Glutamatergic neuron (in vitro differentiated cells): ENCODE measurements at regions not wholly inside any gene's neighbourhood (a gene's known extent, or its start where the extent isn't known, plus 50 kb on each side); places are given as distances from the start of the nearest gene placed in this dataset.
"Not testable (repeated sequence)": the region's sequence is repeated elsewhere in the genome, so short reads cannot be mapped to it uniquely, and the experiment has no call there.

ENCODE experiments used
- DNase-seq: peaks from one replicate; pipeline ENCODE4 v3.0.0; 2022
- H3K27ac Mint-ChIP-seq: one replicate; pipeline ENCODE4 v1.8.0; 2020; ENCODE audit warnings: mild to moderate bottlenecking, mixed read lengths, inconsistent platforms; ENCODE audit not compliant: unreplicated experiment
- H3K27me3 Mint-ChIP-seq: one replicate; pipeline ENCODE4 v1.8.0; 2020; ENCODE audit warnings: mild to moderate bottlenecking, moderate library complexity, mixed read lengths, inconsistent platforms; ENCODE audit not compliant: unreplicated experiment
- H3K36me3 Mint-ChIP-seq: one replicate; pipeline ENCODE4 v1.8.0; 2020; ENCODE audit warnings: mild to moderate bottlenecking, mixed read lengths, inconsistent platforms; ENCODE audit not compliant: unreplicated experiment
- H3K4me1 Mint-ChIP-seq: one replicate; pipeline ENCODE4 v1.8.0; 2020; ENCODE audit warnings: mild to moderate bottlenecking, low read depth, mixed read lengths, inconsistent platforms; ENCODE audit not compliant: unreplicated experiment
- H3K4me3 Mint-ChIP-seq: one replicate; pipeline ENCODE4 v1.8.0; 2020; ENCODE audit warnings: mild to moderate bottlenecking, mixed read lengths, inconsistent platforms; ENCODE audit not compliant: unreplicated experiment
- H3K9me3 Mint-ChIP-seq: one replicate; pipeline ENCODE4 v1.8.0; 2020; ENCODE audit warnings: mild to moderate bottlenecking, moderate library complexity, mixed read lengths, inconsistent platforms; ENCODE audit not compliant: unreplicated experiment
- CTCF ChIP-seq: fragments of 200-600 bp; sonication (generic); IDR thresholded peaks from one replicate; pipeline ENCODE4 v1.5.0; 2021; ENCODE audit not compliant: partially characterized antibody, unreplicated experiment

- peak; percentile 81 for DNase-seq
- TF ChIP-seq CTCF = no peak
- Mint-ChIP-seq H3K27ac (peak overlapping the region; percentile 86), H3K4me3 (peak overlapping the region; percentile 74), H3K4me1 (peaks cover 4% of the 10 kb centered on the region), H3K36me3 (no peaks in the 10 kb centered on the region), H3K9me3 (peaks cover 7% of the 10 kb centered on the region), H3K27me3 (peaks cover 3% of the 10 kb centered on the region)
Observed at GRCh38 chrX:1807301-1807731, 192.5 kb downstream of the ASMT start.

- Mint-ChIP-seq H3K9me3 (peaks cover 8% of the 10 kb centered on the region), H3K36me3 (no peaks in the 10 kb centered on the region), H3K27ac (no peak overlapping the region), H3K4me3 (no peak overlapping the region), H3K4me1 (peaks cover 4% of the 10 kb centered on the region), H3K27me3 (peaks cover 3% of the 10 kb centered on the region)
- DNase-seq = no peak
- TF ChIP-seq CTCF = no peak
Observed at GRCh38 chrX:1809581-1809980, 194.7 kb downstream of the ASMT start.

GRCh38 chrX:1813809-1814208 lies 198.9 kb downstream of the ASMT start:
- Mint-ChIP-seq H3K9me3 (peaks cover 6% of the 10 kb centered on the region), H3K36me3 (no peaks in the 10 kb centered on the region), H3K27me3 (no peaks in the 10 kb centered on the region), H3K27ac (no peak overlapping the region), H3K4me3 (no peak overlapping the region), H3K4me1 (no peaks in the 10 kb centered on the region)
- no peak for DNase-seq
- no peak for TF ChIP-seq CTCF

- no peak for TF ChIP-seq CTCF
- no peaks in the 10 kb centered on the region for H3K36me3 Mint-ChIP-seq
- no peak for DNase-seq
- peaks cover 6% of the 10 kb centered on the region for H3K9me3 Mint-ChIP-seq
- H3K27ac Mint-ChIP-seq = no peak overlapping the region
- no peaks in the 10 kb centered on the region for H3K4me1 Mint-ChIP-seq
- no peak overlapping the region for H3K4me3 Mint-ChIP-seq
- H3K27me3 Mint-ChIP-seq = no peaks in the 10 kb centered on the region
Observed at GRCh38 chrX:1815456-1816175, 200.8 kb downstream of the ASMT start.

GRCh38 chrX:1816387-1816982 lies 201.6 kb downstream of the ASMT start:
- not testable (repeated sequence) for H3K4me1 Mint-ChIP-seq, H3K36me3 Mint-ChIP-seq, H3K27ac Mint-ChIP-seq, H3K27me3 Mint-ChIP-seq, DNase-seq, H3K4me3 Mint-ChIP-seq, H3K9me3 Mint-ChIP-seq
